ENCODE measurements at regions not wholly inside any gene's neighbourhood (a gene's known extent, or its start where the extent isn't known, plus 50 kb on each side); places are given as distances from the start of the nearest gene placed in this dataset.
A peak's percentile ranks its signal among the peaks of the same experiment; 100 is the strongest.

GRCh38 chr21:38013741-38014140, 97.5 kb upstream of the KCNJ6 start:
- Histone ChIP-seq H3K27me3 (no peaks in the 10 kb centered on the region), H3K4me3 (no peak overlapping the region), H3K9me3 (no peaks in the 10 kb centered on the region), H3K4me1 (no peaks in the 10 kb centered on the region), H3K36me3 (no peaks in the 10 kb centered on the region), H3K27ac (no peak overlapping the region)
- intact Hi-C loops (cut with DNase I) = no loop called here
- peak in 1 of 2 donors; percentile 58 for DNase-seq (ENCODE audit: extremely low spot score in 2 of 2)
- TF ChIP-seq POLR2AphosphoS5 (IDR thresholded peaks at IDR 0.05; ENCODE audit: insufficient read depth in 1 of 2, low read depth in 1 of 2) (no peak), CTCF (IDR thresholded peaks at IDR 0.05) (no peak), POLR2A (IDR thresholded peaks at IDR 0.05) (no peak)

GRCh38 chr21:38014298-38014697, 98.0 kb upstream of the KCNJ6 start:
- Histone ChIP-seq H3K36me3 (no peaks in the 10 kb centered on the region), H3K4me3 (no peak overlapping the region), H3K27ac (no peak overlapping the region), H3K4me1 (no peaks in the 10 kb centered on the region), H3K27me3 (no peaks in the 10 kb centered on the region), H3K9me3 (no peaks in the 10 kb centered on the region)
- DNase-seq (ENCODE audit: extremely low spot score in 2 of 2) = no peak
- TF ChIP-seq POLR2AphosphoS5 (IDR thresholded peaks at IDR 0.05; ENCODE audit: insufficient read depth in 1 of 2, low read depth in 1 of 2) = no peak
- intact Hi-C loops (cut with DNase I) = no loop called here

GRCh38 chr21:38027901-38028498, 111.7 kb upstream of the KCNJ6 start:
- Histone ChIP-seq H3K36me3 (no peaks in the 10 kb centered on the region), H3K27me3 (no peaks in the 10 kb centered on the region), H3K4me1 (peaks cover 4% of the 10 kb centered on the region), H3K4me3 (no peak overlapping the region), H3K27ac (no peak overlapping the region), H3K9me3 (no peaks in the 10 kb centered on the region)
- DNase-seq (ENCODE audit: extremely low spot score in 2 of 2) = peak in 1 of 2 donors; percentile 6
- intact Hi-C loops (cut with DNase I) = no loop called here
- TF ChIP-seq POLR2AphosphoS5 (IDR thresholded peaks at IDR 0.05; ENCODE audit: insufficient read depth in 1 of 2, low read depth in 1 of 2) (no peak), POLR2A (IDR thresholded peaks at IDR 0.05) (no peak), CTCF (IDR thresholded peaks at IDR 0.05) (no peak)

GRCh38 chr21:38032082-38032801, 116.0 kb upstream of the KCNJ6 start:
- Histone ChIP-seq H3K4me1 (peaks cover 9% of the 10 kb centered on the region), H3K27ac (no peak overlapping the region), H3K9me3 (no peaks in the 10 kb centered on the region), H3K27me3 (no peaks in the 10 kb centered on the region), H3K36me3 (no peaks in the 10 kb centered on the region), H3K4me3 (no peak overlapping the region)
- TF ChIP-seq CTCF (IDR thresholded peaks at IDR 0.05) (no peak), POLR2AphosphoS5 (IDR thresholded peaks at IDR 0.05; ENCODE audit: insufficient read depth in 1 of 2, low read depth in 1 of 2) (no peak), POLR2A (IDR thresholded peaks at IDR 0.05) (no peak)
- intact Hi-C loops (cut with DNase I) = no loop called here
- DNase-seq (ENCODE audit: extremely low spot score in 2 of 2) = peak in 1 of 2 donors; percentile 62

- no peaks in the 10 kb centered on the region for H3K36me3 ChIP-seq
- peak in 1 of 2 donors; percentile 58 for DNase-seq (ENCODE audit: extremely low spot score in 2 of 2)
- no peaks in the 10 kb centered on the region for H3K9me3 ChIP-seq
- no peak for TF ChIP-seq POLR2AphosphoS5 (IDR thresholded peaks at IDR 0.05; ENCODE audit: insufficient read depth in 1 of 2, low read depth in 1 of 2)
- TF ChIP-seq POLR2A (IDR thresholded peaks at IDR 0.05) = no peak
- no peak for TF ChIP-seq CTCF (IDR thresholded peaks at IDR 0.05)
- H3K4me3 ChIP-seq = no peak overlapping the region
- H3K27me3 ChIP-seq = no peaks in the 10 kb centered on the region
- H3K4me1 ChIP-seq = peaks cover 8% of the 10 kb centered on the region
- H3K27ac ChIP-seq = no peak overlapping the region
- intact Hi-C loops (cut with DNase I) = no loop called here
Measured at GRCh38 chr21:38036016-38036415, 119.8 kb upstream of the KCNJ6 start.
